CD4-positive, alpha-beta T cell treated with Interleukin-15 for 4 hours (primary cell): ENCODE measurements at regions not wholly inside any gene's neighbourhood (a gene's known extent, or its start where the extent isn't known, plus 50 kb on each side); places are given as distances from the start of the nearest gene placed in this dataset.

Experiments
- DNase-seq: peaks from one replicate; pipeline ENCODE4 v3.0.0-alpha.2; 2020; ENCODE audit warnings: low spot score

DNA sequence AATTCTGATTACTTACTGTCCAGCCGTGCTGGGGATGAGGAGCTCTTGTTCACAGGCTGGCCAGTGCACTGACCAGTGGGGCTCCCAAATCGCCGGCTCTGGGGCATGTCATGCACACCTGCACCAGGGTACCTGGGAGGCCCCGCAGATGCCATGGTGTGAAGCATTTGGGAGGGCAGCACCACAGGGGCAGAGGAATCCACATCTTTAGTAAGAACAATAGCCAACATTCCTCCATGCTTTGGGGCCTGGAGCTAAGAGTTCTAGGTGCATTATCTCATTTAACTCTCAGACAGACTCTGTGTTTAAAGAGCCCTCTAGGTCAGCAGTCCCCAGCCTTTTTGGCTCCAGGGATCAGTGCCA lies 104.2 kb downstream of the ACKR3 start:
- DNase-seq: no peak

- no peak for DNase-seq
Observed at GRCh38 chr2:236674238-236674637, 104.6 kb downstream of the ACKR3 start.

- no peak for DNase-seq
Observed at GRCh38 chr2:236674646-236675045, 105.0 kb downstream of the ACKR3 start.

- no peak for DNase-seq
Observed at GRCh38 chr2:236675051-236675450, 105.4 kb downstream of the ACKR3 start.

DNA sequence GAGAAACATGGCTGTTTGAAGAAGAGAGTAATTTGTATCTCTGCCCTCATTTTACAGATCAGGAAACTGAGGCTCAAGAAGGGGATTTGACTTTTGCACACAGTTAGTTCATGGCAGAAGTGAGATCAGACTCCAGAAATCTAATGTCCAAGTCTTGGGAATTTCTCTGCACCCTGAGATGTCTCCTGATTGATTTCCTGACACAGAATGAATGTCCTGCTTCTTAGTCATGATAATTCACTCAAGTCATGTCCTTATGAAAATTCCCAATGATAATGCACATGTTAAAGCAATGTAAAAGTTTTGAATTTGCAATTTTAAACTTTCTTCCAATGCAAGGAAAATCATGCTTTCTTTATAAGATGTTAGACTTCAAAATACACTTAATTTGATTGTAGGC lies 105.9 kb downstream of the ACKR3 start:
- DNase-seq: no peak

DNA sequence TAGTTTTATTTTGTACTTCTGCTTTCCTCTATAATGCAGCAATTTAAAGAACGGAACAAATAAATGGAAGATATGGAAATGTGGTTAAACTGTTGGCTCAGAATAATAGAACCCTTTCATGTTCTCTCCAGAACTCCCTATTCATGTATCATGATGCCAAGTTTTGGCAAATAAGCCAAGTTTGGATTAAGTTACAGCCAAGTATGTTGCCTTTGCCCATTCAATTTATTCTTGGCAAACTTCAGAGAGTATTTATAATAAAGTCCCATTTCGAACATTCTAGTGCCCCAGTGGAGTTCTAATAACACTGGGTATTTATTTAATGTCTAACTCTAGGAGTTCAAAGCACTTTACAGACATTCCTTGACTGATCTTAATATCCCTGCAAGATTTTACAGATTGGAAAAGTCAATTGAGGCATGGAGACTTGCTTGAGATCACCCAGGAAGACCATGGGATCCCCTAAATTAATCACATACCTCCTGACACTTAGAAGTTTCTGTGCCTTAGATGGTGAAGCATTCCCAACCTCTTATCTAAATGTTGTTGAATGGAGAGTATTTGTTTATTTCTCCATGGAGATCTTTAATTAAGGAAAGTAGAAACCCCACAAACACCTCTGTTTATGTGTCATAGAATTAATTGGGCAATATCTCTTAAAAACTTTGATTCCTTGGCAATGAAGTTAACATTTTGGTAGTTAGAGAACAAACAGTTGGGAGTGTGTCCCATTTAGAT lies 106.7 kb downstream of the ACKR3 start:
- no peak for DNase-seq

- DNase-seq: no peak
Observed at GRCh38 chr2:236677368-236677767, 107.7 kb downstream of the ACKR3 start.

DNA sequence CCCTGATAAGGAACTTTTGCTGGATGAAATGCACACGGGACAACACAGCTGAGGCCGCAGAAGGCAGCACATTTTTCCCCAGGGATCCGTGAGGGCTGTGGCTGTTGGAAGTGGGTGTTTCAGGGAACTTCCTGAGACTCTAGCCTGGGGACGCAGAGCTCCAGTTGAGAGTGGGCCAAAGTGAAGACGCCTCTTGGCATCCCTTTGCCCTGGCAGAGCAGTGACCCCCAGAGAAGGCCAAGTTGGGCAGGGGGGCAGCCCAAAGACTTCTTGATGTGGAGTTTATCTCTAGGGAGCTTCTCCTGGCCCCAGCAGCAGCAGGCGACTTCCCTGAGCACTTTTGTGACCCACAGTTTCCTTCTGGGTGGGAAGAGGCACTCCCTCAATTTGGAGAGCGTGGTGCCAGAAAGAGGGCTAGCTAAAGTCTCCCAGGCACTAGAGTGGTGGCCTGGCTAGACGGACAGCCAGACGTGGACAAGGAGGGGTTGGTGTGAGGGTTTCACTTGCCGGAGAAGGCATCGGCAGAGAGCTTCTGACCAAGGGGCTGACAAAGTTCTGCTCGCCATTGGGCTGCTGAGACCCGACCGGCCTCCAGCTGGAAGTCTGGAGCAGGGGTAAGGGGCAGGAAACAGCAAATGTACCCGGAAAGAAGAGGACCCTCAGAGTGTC lies 108.8 kb downstream of the ACKR3 start:
- no peak for DNase-seq

GRCh38 chr2:236679884-236680860 lies 110.5 kb downstream of the ACKR3 start:
- DNase-seq: no peak

GRCh38 chr2:236682651-236683422 lies 113.2 kb downstream of the ACKR3 start:
- DNase-seq: no peak

DNA sequence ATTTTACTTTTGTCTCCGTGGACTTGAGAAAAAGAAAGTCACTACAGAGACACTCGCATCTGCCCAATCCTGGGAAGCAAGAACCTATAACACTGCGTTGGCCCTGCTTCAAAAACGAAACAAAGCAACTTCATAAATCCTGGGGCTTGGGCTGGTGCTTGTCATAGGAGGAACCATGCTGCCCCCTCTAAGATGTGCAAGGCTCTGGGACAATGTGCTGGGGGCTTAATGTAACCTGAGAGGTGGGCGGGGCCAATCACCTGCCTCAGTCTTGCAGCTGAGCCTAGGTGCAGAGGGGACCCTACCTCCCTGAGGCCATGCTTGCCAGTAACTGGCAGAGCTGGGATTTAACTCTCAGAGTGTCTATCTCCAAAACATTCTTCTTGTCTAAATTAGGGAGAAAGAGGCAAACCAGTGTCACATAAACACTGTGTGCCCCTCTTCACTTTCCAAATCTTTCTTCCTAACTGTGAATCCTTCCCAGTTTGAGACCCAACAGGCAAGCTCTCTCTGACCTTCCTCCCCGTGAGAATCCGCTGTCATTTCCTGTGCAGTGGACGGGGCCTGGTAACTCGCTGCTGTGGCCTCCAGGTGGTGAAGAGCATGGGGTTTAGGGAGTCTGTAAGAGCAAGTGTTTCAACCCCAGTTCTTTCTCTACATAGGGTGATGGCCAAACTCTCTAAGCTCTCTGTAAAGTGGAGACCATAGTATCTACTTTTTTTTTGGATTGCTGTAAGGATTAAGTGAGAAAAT lies 115.1 kb downstream of the ACKR3 start:
- no peak for DNase-seq

GRCh38 chr2:236685361-236685760 lies 115.7 kb downstream of the ACKR3 start:
- DNase-seq: no peak

DNA sequence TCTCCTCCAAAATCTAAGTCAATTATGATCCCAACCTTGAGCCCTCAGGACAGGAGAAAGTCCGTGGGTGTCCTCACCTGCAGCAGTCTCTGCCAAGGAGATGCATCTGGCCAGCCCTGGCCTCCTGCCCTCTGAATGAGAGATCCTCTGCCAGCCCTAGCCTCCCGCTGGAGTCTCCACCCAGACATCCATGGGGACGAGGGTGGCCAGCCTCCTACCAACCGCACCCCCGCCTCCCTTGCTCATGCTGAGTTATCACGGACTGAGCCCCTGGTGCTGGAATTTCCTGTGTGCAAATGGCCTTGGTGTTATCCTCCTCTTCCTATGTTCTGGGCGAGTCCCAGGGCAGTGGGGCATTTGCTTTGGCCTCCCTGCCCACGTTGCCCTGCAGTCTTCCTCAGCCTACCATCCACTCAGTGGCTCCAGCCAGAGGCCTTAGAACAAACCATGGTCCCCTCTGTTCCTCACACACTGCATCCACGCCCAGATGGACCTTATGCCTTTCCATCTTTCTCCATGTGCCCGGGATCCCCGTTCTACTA lies 116.4 kb downstream of the ACKR3 start:
- DNase-seq: no peak

DNA sequence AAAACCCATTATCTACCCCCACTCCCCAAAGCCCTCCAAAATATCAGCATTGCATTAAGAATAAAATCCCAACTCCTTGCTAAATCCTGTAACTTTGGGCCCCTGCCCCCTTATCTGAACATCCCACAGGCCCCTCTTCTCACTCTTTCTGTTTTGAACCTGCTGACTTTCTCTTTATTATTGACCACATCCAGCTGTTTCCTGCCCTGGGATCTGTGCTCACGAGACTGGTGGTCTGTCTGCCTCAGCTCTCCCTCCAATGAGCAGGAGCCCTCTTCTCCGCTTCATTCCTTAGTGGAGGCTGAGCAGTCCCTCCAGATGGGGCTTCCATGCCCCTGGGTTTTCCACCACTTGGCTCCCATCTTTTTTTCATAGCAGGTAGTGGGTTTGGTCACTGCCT lies 116.9 kb downstream of the ACKR3 start:
- no peak for DNase-seq

DNA sequence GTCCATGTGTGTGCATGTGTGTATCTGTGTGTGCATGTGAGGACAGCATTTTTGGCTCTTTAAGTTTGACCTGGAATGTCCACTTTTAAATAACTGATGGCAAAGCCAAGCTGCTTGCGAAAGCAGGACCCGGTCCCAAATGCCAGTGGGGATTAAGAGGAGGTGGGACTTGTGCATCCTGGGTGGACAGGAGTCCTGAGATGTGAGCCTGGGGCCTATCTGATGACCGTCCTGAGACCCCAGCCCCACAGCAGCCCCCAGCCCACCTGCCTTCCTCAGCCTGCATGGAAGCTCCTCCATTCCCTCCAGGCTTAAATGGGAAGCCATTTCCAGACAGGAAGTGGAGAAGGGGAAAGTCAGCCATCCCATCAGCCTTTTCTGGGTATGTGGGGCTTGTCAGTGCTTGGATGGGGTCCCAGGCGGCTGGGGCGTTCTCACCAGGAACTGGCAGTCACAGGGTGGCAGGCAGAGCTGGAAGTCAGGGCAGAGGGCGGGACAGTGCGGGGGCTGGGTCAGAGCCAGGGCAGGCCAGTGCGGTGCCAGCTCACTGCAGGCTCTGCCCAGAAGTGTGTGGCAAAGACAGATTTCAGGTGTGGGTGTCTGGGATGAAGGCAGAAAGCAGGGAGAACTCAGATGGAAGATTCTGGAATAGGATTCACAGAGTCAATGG lies 117.8 kb downstream of the ACKR3 start:
- DNase-seq: no peak

DNA sequence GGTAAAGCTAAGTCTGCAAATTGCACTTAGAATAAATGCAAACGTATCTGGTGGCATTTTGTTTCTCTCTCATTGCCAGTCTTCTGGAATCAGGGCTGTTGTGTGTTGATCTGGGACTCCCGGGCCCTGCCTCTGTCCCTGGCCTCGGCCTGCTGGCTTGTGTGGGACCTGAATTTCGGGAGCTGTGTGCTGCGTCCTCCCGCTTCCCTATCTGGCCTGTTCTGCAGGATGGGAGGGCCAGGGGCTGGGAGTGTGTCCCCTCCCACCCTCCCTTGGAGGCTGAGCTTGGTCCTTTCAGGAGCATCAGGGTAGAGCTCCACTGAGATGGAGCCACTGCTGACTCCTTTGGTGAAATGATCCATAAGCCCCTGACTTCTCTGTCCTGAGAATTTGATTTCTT lies 118.5 kb downstream of the ACKR3 start:
- no peak for DNase-seq

DNA sequence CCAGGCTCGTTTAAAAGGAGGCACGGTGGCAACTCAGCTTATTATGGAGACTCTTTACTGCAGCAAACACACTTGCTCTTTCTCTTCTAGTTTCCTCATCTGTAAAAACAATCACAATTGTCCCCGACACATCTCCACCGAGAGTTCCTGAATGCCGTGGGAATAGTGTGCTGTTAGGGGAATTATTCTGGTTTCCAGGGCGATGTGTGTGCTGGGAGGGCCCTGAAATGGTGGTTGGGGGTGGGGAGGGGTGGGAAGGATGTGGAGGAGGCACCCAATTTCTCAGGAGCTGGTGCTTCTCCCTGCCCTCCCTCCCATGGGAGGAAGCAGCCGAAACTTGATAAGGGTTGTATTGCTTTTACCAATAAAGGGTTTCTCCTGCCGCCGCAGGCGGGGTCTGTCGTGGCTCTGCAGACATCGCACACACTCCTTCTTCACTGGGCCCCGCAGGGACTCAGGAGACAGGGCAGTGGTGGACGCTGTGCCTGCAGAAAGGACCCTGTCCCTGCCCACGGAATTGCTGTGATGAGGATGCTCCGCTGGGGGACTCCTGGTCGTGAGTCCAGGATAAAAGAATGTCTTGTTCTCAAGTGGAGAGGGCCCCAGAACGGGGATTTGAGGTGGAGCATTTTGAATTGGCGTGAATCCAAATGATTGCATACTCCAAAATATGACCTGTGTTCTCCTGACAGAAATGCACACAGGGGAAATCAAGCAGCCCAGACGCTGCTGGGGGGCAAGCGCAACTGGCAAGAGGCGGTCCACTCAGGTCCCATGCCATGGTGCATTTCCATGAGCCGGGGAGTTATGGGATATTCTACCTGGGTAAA lies 119.2 kb downstream of the ACKR3 start:
- no peak for DNase-seq

DNA sequence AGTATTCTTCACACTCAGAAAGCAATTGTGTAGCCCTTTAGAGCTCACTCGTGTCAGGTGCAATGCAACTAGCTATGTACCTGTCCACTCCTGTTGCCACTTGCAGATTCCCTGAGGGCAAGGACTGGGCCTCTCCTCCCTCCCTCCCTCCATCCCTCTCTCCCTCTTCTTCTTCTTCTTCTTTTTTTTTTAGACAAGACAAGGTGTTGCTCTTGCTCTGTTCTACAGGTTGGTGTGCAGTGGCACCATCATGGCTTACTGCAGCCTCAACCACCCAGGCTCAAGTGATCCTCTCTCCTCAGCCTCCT lies 119.7 kb downstream of the ACKR3 start:
- no peak for DNase-seq

DNA sequence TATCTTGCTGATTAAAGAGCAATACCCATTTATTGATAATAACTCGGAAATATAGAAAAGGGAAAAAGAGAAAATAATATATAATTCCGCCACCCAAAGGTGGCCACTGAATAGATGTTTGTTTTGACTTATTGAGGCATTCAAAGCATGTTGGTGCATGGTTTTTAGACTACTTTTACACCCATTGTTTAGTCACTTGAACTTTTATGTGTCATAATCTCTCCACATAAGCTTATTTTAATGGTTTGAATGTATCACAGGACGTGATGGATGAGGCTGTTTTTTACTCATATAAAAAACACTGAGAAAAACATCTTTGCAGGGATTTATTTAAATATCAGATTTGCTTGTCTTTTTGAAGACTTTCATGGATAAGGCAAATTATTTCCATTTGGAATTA lies 120.4 kb downstream of the ACKR3 start:
- DNase-seq: no peak

GRCh38 chr2:236690726-236691125 lies 121.1 kb downstream of the ACKR3 start:
- no peak for DNase-seq
